ENCODE measurements at regions not wholly inside any gene's neighbourhood (a gene's known extent, or its start where the extent isn't known, plus 50 kb on each side); places are given as distances from the start of the nearest gene placed in this dataset.

GRCh38 chr2:187206471-187206870, 241.6 kb downstream of the CALCRL start:
- Histone ChIP-seq H4K20me1 (ENCODE audit: insufficient read depth, low read length) (no peaks in the 10 kb centered on the region), H3K27ac (ENCODE audit: insufficient read depth, low read length) (no peak overlapping the region), H3K4ac (ENCODE audit: low read depth, low read length) (no peak overlapping the region), H3K36me3 (ENCODE audit: control insufficient read depth, insufficient read depth, low read length) (no peaks in the 10 kb centered on the region), H2AK5ac (ENCODE audit: low read depth, low read length) (no peak overlapping the region), H3K4me2 (ENCODE audit: low read depth, low read length) (no peak overlapping the region), H3K4me3 (ENCODE audit: insufficient read depth, low read depth, low read length) (no peak overlapping the region), H2AK9ac (replicated peaks; ENCODE audit: low read depth, low read length, poor library complexity) (no peak overlapping the region), H3K56ac (ENCODE audit: extremely low read depth, insufficient read depth, low read length) (no peak overlapping the region), H2BK20ac (ENCODE audit: low read depth, low read length) (no peak overlapping the region), H3K4me1 (ENCODE audit: control insufficient read depth, insufficient read depth, low read length) (no peaks in the 10 kb centered on the region), H2BK5ac (ENCODE audit: low read depth, low read length, poor library complexity, severe bottlenecking) (no peak overlapping the region), H3K18ac (ENCODE audit: low read depth, low read length) (no peak overlapping the region), H3K27me3 (ENCODE audit: control insufficient read depth, insufficient read depth, low read length) (no peaks in the 10 kb centered on the region), H4K8ac (ENCODE audit: low read depth in 2 of 2, low read length in 2 of 2) (no peak overlapping the region), H3K9me3 (ENCODE audit: control insufficient read depth, insufficient read depth, low read length) (no peaks in the 10 kb centered on the region), H2AFZ (replicated peaks; ENCODE audit: low read length, poor library complexity) (no peak overlapping the region), H3K14ac (replicated peaks; ENCODE audit: low read depth, low read length) (no peak overlapping the region), H3K9me1 (ENCODE audit: insufficient read depth, low read length) (no peaks in the 10 kb centered on the region), H4K91ac (ENCODE audit: insufficient read depth, low read depth, low read length) (no peak overlapping the region), H3K79me1 (ENCODE audit: low read depth in 1 of 2, low read length in 2 of 2) (no peaks in the 10 kb centered on the region), H3K9ac (ENCODE audit: low read depth, low read length) (no peak overlapping the region), H3K23ac (ENCODE audit: low read depth, low read length) (no peak overlapping the region), H2BK15ac (ENCODE audit: low read depth, low read length) (no peak overlapping the region), H2BK120ac (ENCODE audit: low read depth, low read length) (no peak overlapping the region), H4K5ac (ENCODE audit: low read depth, low read length) (no peak overlapping the region)
- in situ Hi-C loops (cut with MboI; ENCODE audit: low sequenced_read_pairs) (no loop called here), intact Hi-C loops (cut with micrococcal nuclease) (no loop called here), dilution Hi-C loops (cut with HindIII; ENCODE audit: low sequenced_read_pairs, unreplicated experiment) (no loop called here)
- WGBS, 2 experiments (ENCODE audit: extremely low coverage in 2 of 2, insufficient read length in 1 of 2) = no CpG with 5 or more reads among the region's 1 CpG
- ChIA-PET POLR2A (ENCODE audit: unreplicated experiment) (no interaction called here), CTCF (no interaction called here)
- no peak for TF ChIP-seq RCOR1 (IDR thresholded peaks at IDR 0.05; ENCODE audit: insufficient replicate concordance, low read length)
- no peak for TF ChIP-seq FOS (IDR thresholded peaks at IDR 0.05; ENCODE audit: low read depth, low read length)
- no peak for TF ChIP-seq ELK1 (IDR thresholded peaks at IDR 0.05; ENCODE audit: borderline replicate concordance, low read depth, low read length)
- ATAC-seq (ENCODE audit: low read depth) (no peak), DNase-seq (no peak)
- no TSS peak for BruUV-seq (replicated peaks)
